GM21447 (cell line): ENCODE measurements at regions not wholly inside any gene's neighbourhood (a gene's known extent, or its start where the extent isn't known, plus 50 kb on each side); places are given as distances from the start of the nearest gene placed in this dataset.
"Not testable (repeated sequence)": the region's sequence is repeated elsewhere in the genome, so short reads cannot be mapped to it uniquely, and the experiment has no call there.

Experiments
- ATAC-seq: cut with Tn5 transposase; IDR thresholded peaks from one replicate; pipeline ENCODE4 v1.9.1; 2021; ENCODE audit not compliant: unreplicated experiment

- ATAC-seq, result no peak
These were observed 371.3 kb downstream of the GLRX3 start for GRCh38 chr10:130507461-130507860.

DNA sequence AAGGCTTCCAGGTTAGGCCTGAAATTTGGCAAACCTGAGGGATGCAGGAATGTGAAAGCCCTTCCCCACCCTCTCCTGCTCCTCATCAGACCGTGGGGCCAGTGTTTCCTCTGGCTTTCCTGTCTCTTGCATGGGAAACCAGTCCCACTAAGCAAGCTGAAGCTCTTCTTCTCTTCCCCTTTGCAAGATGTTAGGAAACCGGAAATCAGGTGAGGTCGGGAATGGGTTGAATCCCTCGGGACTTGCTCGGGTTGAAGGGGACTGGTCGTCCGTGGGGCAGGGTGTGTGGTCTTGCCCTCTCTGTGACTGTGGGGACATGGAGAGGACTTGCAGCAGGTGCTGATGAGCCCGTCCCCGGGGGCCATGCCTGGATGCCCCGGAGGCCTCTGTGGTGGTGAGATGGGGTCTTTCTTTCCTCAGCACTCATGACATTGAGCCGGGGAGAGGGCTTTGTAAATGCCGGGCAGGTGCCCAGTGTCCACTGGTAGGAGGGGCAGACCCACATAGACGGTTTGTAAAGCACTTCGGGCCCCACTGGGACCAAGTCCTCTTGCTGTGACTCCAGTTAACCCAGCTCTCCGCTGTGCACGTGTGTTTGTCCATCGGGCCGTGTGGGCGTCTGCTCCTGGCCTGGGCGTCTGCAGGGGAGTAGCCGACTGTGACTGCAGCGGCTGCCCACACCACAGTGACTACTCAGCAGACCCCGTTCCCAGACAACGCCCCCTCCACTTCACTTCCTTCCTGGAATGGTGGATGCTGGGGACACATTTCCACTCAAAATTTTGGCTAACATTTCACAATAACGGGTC lies 373.9 kb downstream of the GLRX3 start:
- ATAC-seq, result no peak

DNA sequence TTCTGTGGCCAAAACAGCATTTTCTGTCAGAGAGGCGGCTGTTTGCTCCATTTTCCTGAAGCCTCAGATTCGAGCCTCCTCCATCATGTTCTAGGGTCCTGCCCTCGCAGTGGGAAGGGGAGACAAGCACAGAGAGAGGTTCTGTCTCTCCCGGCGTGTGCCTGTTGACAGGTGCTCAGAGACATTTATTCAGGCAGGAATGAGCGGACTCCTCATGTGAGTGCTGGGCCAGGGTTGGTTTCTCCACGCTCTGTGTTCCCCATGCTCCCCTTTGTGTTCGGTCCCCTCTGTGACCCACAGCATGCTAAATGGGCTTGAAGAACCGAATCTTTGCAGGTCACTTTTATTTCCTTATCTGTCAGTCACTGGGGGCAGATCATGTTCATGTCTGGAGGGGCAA lies 374.6 kb downstream of the GLRX3 start:
- no peak for ATAC-seq

DNA sequence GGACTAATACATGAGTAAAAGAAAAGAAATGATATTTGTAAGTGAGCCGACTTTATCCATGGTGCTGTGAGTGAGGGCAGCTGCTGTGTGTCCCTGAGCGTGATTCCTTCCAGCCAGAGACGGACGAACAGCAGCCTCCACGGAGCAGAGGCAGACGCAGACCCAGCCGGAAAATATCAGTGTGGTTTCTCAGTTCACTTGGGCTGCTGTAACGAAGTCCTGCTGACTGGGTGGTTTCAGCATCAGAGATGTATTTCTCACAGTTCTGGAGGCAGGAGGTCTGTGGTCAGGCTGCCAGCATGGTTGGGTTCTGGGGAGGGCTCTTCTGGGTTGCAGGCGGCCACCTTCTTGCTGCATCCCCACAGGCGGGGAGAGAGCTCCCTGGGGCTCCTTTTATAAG lies 375.6 kb downstream of the GLRX3 start:
- no peak for ATAC-seq

GRCh38 chr10:130512936-130513335 lies 376.7 kb downstream of the GLRX3 start:
- ATAC-seq, result no peak

GRCh38 chr10:130513686-130514476 lies 377.7 kb downstream of the GLRX3 start:
- ATAC-seq, result no peak

GRCh38 chr10:130515670-130516069 lies 379.5 kb downstream of the GLRX3 start:
- no peak for ATAC-seq

GRCh38 chr10:130516141-130516735 lies 380.0 kb downstream of the GLRX3 start:
- no peak for ATAC-seq

DNA sequence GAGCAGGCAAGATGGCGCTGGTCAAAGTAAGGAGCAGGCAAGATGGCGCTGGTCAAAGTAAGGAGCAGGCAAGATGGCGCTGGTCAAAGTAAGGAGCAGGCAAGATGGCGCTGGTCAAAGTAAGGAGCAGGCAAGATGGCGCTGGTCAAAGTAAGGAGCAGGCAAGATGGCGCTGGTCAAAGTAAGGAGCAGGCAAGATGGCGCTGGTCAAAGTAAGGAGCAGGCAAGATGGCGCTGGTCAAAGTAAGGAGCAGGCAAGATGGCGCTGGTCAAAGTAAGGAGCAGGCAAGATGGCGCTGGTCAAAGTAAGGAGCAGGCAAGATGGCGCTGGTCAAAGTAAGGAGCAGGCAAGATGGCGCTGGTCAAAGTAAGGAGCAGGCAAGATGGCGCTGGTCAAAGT lies 382.7 kb downstream of the GLRX3 start:
- not testable (repeated sequence) for ATAC-seq

- no peak for ATAC-seq
These were observed 383.6 kb downstream of the GLRX3 start for GRCh38 chr10:130519791-130520190.

- no peak for ATAC-seq
These were observed 395.1 kb downstream of the GLRX3 start for GRCh38 chr10:130531312-130531711.

DNA sequence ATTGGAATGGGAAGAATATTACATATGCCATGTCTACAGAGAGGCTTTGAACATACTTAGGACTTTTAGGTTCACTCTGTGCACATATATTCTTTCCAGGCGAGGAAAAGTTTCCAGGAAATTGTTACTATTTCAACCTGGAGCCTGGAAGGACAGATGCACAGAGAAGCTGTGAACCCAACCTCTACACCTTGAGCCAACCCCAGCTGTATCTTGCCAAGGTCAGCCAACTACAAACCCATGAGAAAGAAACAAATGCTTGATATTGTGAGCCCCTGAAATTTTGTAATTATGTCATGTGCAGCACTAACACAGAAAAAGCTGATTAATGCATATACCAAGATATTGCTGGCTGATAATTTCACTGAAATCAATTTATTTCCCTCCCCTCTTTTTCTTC lies 404.9 kb downstream of the GLRX3 start:
- no peak for ATAC-seq

GRCh38 chr10:130542761-130543160 lies 406.6 kb downstream of the GLRX3 start:
- no peak for ATAC-seq

DNA sequence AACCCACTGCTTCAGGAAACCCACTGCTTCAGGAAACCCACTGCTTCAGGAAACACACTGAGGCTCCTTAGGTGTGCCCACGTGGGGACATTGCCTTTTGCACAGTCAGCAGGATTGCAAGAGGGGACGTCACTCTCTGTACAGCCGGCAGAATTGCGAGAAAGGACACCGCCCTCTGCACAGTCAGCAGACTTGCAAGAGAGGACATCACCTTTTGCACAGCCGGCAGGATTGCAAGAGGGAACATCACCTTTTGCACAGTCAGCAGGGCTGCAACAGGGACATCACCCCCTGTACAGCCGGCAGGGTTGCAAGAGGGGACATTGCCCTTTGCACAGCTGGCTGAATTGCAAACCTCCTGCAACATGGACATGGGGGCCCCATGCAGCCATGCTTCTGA lies 407.6 kb downstream of the GLRX3 start:
- no peak for ATAC-seq

DNA sequence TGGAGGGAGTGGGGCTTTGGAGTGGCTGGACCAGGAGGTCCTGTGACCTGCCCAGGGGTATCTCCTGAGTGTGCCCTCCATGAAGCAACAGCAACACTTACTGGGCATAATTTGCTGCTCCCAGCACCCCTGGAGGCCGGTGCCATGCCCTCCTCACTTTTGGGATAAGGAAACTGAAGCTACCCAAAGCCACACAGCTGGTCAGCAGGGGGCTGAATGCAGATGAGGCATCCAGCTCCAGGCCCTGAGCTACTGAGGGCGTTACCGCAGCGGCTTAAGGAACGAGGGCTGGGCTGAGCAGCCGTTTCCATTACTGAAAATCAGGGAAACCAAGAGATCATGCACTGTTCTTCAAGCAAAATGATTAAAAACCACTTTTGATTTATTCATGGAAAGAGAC lies 408.9 kb downstream of the GLRX3 start:
- no peak for ATAC-seq

DNA sequence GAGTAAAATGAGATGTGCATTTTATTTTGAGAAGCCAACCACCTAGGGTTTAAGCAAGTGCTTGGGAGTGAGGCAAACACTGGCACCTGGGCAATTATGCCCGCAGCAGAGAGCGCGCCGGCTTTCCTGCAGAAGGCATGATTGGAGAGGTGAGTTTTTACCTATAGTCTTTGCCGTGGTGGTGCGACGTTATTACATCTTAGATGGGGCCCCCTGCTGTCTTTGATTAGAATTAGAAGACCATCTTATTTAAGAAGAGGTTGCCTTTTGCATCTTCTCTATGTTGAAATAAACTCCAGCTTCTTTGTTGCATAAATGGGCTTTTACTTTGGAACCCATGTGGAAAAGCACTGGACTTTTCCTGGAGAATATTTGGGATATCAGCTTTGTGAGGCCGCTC lies 409.5 kb downstream of the GLRX3 start:
- ATAC-seq, result no peak

GRCh38 chr10:130546841-130547240 lies 410.6 kb downstream of the GLRX3 start:
- no peak for ATAC-seq

DNA sequence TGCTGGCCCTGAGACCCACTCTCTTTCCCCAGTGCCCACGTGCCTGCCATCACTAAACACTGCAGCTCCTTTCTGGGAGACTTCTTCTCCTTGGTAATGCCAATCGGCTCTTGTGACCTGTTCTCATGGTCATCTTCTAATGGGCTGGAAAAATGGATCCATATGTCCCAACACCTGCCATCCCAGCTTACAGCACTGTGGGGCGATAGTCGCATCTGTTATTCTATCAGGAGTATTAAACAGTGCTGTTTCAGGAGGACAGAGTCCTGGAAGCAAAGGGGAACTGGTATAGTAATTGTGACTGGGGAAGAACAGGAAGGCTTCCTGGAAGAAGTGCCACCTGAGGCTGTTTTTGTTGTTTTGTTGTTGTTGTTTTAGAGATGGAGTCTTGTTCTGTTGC lies 411.2 kb downstream of the GLRX3 start:
- ATAC-seq, result no peak

DNA sequence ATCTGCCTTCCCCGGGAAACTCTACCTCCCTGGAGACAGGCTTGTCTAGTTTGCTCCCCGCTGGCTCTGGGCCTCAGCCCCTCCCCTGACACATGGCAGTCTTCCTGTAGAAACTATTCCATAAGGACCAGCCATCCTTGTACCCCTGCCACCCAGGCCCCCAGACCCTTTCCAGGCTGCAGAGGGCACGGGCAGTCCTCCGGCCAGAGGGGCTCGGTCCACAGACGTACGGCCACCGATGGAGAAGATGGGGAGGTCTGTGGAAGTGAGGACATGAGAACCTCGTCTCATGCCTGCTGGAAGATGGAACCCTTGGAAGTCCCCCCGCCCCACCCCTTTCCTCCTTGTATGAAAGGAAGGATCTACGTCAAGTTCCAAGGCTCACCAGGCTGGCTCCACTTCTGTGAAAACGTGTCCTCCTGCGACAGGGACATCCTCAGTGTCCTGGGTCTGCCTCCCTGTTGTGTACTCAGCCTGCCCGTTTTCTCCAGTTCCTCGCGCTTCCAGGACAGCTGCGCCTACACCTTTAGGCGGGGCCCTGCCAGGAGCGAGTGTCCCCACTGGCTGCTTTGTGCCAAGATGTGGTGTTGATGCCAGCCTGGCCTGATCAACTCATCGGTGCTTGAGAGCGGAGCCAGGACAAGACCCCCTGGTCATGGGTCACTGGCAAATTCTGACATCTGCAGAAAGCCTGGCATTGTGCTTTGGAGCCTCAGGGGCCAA lies 414.9 kb downstream of the GLRX3 start:
- no peak for ATAC-seq

GRCh38 chr10:130551676-130552075 lies 415.5 kb downstream of the GLRX3 start:
- ATAC-seq, result no peak

DNA sequence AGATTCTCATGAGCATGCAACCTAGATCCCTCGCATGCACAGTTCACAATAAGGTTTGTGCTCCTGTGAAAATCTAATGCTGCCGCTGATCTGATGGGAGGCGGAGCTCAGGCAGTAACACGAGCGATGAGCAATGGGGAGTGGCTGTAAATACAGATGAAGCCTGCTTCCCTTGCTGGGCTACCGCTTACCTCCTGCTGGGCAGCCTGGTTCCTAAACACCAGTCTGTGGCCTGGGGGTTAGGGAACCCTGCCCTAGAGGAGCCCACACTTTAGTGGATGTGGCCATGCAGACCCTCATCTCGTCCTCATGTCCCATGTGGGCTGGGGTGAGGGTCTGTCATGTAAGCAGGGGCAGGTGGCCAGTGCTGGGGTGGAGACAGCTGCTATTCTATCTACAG lies 417.6 kb downstream of the GLRX3 start:
- no peak for ATAC-seq
